ENCODE measurements at regions not wholly inside any gene's neighbourhood (a gene's known extent, or its start where the extent isn't known, plus 50 kb on each side); places are given as distances from the start of the nearest gene placed in this dataset.

- H3K4me3 ChIP-seq (ENCODE audit: low read depth, low read length), result no peak overlapping the region
- TF ChIP-seq, protein P1, sequence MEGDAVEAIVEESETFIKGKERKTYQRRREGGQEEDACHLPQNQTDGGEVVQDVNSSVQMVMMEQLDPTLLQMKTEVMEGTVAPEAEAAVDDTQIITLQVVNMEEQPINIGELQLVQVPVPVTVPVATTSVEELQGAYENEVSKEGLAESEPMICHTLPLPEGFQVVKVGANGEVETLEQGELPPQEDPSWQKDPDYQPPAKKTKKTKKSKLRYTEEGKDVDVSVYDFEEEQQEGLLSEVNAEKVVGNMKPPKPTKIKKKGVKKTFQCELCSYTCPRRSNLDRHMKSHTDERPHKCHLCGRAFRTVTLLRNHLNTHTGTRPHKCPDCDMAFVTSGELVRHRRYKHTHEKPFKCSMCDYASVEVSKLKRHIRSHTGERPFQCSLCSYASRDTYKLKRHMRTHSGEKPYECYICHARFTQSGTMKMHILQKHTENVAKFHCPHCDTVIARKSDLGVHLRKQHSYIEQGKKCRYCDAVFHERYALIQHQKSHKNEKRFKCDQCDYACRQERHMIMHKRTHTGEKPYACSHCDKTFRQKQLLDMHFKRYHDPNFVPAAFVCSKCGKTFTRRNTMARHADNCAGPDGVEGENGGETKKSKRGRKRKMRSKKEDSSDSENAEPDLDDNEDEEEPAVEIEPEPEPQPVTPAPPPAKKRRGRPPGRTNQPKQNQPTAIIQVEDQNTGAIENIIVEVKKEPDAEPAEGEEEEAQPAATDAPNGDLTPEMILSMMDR (IDR thresholded peaks at IDR 0.05; ENCODE audit: insufficient read depth, low read length), result no peak
- DNase-seq (ENCODE audit: low read depth), result no peak
Measured at GRCh38 chr2:2669316-2669715, 338.2 kb upstream of the MYT1L start.

DNA sequence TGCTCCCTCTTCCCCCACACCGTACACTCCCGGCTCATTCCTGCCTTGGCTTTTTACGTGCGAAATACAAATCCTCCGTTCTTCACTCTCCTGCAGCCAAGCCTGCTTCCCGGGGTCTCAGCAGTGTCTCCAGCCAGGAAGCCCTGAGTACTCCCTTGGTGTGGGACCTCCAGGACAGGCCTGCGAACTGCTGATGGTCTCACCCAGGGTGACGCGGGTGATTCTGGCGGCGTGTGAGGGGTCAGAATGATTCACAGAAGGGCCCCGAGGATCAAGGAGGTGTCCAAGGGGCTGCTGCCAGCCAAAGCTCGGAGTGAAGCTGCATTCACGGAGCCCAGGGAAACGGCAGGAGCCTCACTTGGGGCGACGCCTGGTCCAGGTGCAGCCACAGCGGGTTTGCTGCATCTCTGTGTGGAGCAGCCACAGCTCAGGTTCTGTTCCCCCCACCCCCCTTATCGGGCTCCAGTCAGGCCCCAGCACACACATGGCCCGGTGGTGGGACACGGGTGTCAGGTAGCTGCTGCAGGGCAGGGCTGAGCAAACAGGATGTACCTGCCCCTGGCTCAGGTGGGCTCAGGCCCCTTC lies 337.7 kb upstream of the MYT1L start:
- no peak for DNase-seq (ENCODE audit: low read depth)
- TF ChIP-seq, protein P1 (IDR thresholded peaks at IDR 0.05; ENCODE audit: insufficient read depth, low read length), result no peak
- H3K4me3 ChIP-seq (ENCODE audit: low read depth, low read length), result no peak overlapping the region

DNA sequence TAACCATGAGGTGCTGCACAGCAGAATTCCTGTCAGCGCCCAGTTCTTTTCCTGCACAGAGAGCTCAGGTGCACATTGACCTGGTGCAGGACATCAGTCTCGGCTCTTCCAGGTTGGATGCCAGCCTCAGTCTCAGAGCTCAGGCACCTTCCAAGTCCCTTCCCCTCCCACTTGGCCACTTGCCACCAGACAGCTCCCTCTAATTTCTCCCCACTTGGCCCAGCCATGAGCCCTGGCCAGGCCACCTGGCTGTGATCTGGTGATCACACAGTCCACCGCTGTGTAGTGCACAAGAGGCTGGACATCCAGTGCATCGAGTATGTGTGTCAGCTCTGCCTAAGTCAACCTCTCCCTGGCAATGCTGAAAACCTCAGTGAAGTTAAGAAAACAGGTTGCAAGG lies 336.6 kb upstream of the MYT1L start:
- TF ChIP-seq, protein P1 (IDR thresholded peaks at IDR 0.05; ENCODE audit: insufficient read depth, low read length), result no peak
- no peak for DNase-seq (ENCODE audit: low read depth)
- H3K4me3 ChIP-seq (ENCODE audit: low read depth, low read length), result no peak overlapping the region

DNA sequence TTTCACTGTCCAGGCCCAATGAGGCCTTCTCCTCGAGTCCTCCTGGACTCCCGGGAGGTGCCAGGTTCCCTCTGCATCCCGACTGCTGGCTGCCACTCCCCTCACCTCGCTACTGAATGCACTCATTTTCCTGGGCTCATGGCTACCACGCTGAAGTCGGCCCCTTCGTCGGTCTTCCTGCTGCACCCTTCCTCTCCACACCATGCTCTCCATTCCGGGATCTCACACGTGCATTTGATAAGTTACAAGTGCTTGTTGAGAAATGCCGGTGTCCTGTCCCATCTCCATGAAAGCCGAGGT lies 334.7 kb upstream of the MYT1L start:
- DNase-seq (ENCODE audit: low read depth), result no peak
- H3K4me3 ChIP-seq (ENCODE audit: low read depth, low read length), result no peak overlapping the region
- TF ChIP-seq, protein P1 (IDR thresholded peaks at IDR 0.05; ENCODE audit: insufficient read depth, low read length), result no peak

GRCh38 chr2:2664989-2665833 lies 334.1 kb upstream of the MYT1L start:
- DNase-seq (ENCODE audit: low read depth), result no peak
- TF ChIP-seq, protein P1 (IDR thresholded peaks at IDR 0.05; ENCODE audit: insufficient read depth, low read length), result no peak
- no peak overlapping the region for H3K4me3 ChIP-seq (ENCODE audit: low read depth, low read length)

GRCh38 chr2:2663401-2664036 lies 332.4 kb upstream of the MYT1L start:
- DNase-seq (ENCODE audit: low read depth), result no peak
- TF ChIP-seq, protein P1 (IDR thresholded peaks at IDR 0.05; ENCODE audit: insufficient read depth, low read length), result no peak
- H3K4me3 ChIP-seq (ENCODE audit: low read depth, low read length), result no peak overlapping the region

Measured in fibroblast of the aortic adventitia (primary cell).